ENCODE measurements at regions not wholly inside any gene's neighbourhood (a gene's known extent, or its start where the extent isn't known, plus 50 kb on each side); places are given as distances from the start of the nearest gene placed in this dataset.

DNA sequence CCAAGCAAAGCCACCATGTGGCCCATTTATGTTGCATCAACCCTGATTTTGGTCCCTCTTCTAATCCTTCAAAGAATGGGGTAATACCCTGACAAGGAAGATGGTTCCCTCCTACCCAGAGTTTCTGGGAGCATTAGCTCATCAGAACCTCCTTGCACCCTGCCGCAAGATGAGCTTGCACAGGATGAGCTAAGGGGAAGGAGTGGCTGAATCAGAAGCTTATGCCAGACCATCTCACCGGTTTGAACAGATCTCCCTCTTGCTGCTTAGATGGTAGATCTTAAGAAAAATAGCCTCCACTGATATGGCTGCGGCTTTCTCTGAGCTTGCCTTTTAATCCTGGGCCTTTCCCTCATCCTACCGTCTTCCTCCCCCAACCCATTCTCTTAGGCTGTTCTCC, 175.1 kb downstream of the SOX9 start:
- intact Hi-C loops (cut with DNase I) = no loop called here
- H3K27me3 ChIP-seq = no peaks in the 10 kb centered on the region
- ATAC-seq = no peak

DNA sequence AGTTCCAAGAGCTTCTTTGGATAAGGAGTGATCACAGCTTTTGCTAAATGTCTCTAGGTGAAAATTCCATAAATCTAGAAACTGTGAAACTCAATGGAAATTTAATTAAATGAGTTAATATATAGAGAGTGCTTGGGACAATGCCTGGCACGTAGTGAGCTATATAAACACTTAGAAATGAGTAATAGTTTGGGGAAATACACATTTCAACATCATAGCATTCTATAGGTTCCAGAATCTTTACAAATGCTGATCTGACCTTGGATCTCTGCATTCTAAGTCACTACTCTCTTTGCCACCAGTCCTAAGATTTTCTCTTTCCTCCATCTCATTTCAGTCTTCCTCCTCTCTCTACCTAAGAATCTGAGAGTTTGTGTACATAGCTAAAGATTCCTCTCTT, 175.6 kb downstream of the SOX9 start:
- intact Hi-C loops (cut with DNase I) = no loop called here
- Histone ChIP-seq H3K9me3 (no peaks in the 10 kb centered on the region), H3K27ac (no peak overlapping the region), H3K4me3 (no peak overlapping the region), H3K36me3 (no peaks in the 10 kb centered on the region), H3K27me3 (no peaks in the 10 kb centered on the region), H3K4me1 (no peaks in the 10 kb centered on the region)
- ATAC-seq (no peak), DNase-seq (no peak)
- TF ChIP-seq, protein P1, sequence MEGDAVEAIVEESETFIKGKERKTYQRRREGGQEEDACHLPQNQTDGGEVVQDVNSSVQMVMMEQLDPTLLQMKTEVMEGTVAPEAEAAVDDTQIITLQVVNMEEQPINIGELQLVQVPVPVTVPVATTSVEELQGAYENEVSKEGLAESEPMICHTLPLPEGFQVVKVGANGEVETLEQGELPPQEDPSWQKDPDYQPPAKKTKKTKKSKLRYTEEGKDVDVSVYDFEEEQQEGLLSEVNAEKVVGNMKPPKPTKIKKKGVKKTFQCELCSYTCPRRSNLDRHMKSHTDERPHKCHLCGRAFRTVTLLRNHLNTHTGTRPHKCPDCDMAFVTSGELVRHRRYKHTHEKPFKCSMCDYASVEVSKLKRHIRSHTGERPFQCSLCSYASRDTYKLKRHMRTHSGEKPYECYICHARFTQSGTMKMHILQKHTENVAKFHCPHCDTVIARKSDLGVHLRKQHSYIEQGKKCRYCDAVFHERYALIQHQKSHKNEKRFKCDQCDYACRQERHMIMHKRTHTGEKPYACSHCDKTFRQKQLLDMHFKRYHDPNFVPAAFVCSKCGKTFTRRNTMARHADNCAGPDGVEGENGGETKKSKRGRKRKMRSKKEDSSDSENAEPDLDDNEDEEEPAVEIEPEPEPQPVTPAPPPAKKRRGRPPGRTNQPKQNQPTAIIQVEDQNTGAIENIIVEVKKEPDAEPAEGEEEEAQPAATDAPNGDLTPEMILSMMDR (IDR thresholded peaks at IDR 0.05) = no peak

More for the DNA sequence above, 175.1 kb downstream of the SOX9 start:
- no peaks in the 10 kb centered on the region for H3K4me1 ChIP-seq
- H3K36me3 ChIP-seq = no peaks in the 10 kb centered on the region
- H3K27ac ChIP-seq = no peak overlapping the region
- TF ChIP-seq, protein P1 (IDR thresholded peaks at IDR 0.05) = no peak
- no peak for DNase-seq
- no peaks in the 10 kb centered on the region for H3K9me3 ChIP-seq
- H3K4me3 ChIP-seq = no peak overlapping the region

DNA sequence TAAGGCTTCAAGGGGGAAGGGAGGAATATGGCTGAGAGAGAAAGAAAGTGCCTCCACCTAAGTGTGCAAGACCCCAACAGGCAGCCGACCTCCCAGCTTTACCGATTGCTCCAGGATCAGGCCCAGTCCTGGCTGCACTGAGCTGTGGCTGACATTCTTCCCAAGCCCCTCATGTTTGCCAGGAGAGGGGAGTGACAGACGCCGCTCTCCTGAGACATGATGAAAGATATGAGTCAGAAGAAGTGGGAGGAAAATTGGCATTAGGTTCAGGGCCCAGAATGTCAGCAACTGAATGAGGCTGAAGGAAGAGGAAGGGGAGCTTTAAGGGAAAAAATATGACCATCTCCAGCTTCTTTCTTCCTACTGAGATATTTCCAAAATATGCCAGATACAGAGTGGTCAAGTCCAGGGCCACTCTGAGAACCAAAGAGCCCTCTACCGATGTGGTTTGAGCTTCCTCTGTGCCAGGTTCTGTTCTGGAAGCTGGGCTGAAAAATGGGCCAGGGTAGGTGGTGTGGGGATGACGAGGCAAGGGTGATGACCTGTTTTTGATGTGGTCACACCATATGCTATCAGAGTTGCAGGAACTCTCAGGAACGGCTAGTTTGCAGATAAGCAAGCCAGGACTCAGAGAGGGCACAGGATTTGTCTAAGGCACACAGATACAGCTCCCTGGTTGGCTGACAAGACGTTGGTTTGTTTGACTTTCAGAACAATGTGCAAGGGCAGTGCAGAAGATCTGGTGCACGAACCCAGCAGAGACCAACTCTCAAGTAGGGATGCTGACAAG, 176.7 kb downstream of the SOX9 start:
- H3K9me3 ChIP-seq = no peaks in the 10 kb centered on the region
- no peak overlapping the region for H3K4me3 ChIP-seq
- H3K4me1 ChIP-seq = no peaks in the 10 kb centered on the region
- no peak for ATAC-seq
- no peak for DNase-seq
- intact Hi-C loops (cut with DNase I) = no loop called here
- TF ChIP-seq, protein P1 (IDR thresholded peaks at IDR 0.05) = no peak
- H3K36me3 ChIP-seq = no peaks in the 10 kb centered on the region
- no peaks in the 10 kb centered on the region for H3K27me3 ChIP-seq
- H3K27ac ChIP-seq = no peak overlapping the region

DNA sequence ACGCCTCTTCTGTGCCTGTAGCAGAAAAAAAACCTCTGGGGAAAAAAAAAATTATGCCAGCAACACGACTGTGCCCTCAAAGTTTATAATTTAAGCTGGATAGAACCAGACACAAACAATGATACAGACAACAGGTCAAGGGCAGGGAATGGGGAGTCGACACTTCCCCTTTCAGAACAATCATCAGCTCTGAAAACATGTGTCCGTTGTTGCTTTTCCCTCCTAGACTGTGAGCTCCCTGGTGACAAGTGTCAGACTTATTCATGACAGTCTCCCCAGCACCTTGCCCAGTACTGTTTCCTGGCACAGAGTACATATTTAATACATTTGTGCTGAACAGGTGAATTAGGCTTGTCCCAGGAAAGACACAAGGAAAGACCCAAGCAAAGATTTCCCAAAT, 178.3 kb downstream of the SOX9 start:
- Histone ChIP-seq H3K27ac (no peak overlapping the region), H3K36me3 (no peaks in the 10 kb centered on the region), H3K9me3 (no peaks in the 10 kb centered on the region), H3K27me3 (no peaks in the 10 kb centered on the region), H3K4me3 (no peak overlapping the region), H3K4me1 (no peaks in the 10 kb centered on the region)
- ATAC-seq (no peak), DNase-seq (no peak)
- TF ChIP-seq, protein P1 (IDR thresholded peaks at IDR 0.05) = no peak
- intact Hi-C loops (cut with DNase I) = no loop called here

DNA sequence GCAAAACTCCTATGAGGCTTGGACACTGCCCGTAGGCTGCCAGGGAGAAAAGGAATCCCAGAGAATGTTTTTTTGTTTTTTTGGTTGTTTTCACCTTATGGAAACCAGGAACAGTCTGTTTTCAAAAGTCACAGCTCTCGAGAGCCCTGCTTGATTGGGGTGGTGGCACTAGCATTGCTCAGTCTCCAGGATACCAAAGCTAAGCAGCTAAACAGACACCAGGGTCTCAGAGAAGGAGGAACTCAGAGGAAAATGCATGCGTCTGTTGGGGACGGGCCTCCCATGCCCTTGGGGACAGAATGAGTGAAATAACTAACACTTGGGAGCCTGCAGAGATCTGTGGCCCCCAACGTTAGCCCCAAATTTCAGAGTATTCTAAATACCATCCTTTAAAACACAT, 178.8 kb downstream of the SOX9 start:
- ATAC-seq = no peak
- Histone ChIP-seq H3K36me3 (no peaks in the 10 kb centered on the region), H3K27me3 (no peaks in the 10 kb centered on the region), H3K9me3 (no peaks in the 10 kb centered on the region), H3K4me3 (no peak overlapping the region), H3K4me1 (no peaks in the 10 kb centered on the region), H3K27ac (no peak overlapping the region)
- TF ChIP-seq, protein P1 (IDR thresholded peaks at IDR 0.05) = no peak
- no peak for DNase-seq
- intact Hi-C loops (cut with DNase I) = no loop called here
